ENCODE measurements at regions not wholly inside any gene's neighbourhood (a gene's known extent, or its start where the extent isn't known, plus 50 kb on each side); places are given as distances from the start of the nearest gene placed in this dataset.
"Not testable (repeated sequence)": the region's sequence is repeated elsewhere in the genome, so short reads cannot be mapped to it uniquely, and the experiment has no call there.

DNA sequence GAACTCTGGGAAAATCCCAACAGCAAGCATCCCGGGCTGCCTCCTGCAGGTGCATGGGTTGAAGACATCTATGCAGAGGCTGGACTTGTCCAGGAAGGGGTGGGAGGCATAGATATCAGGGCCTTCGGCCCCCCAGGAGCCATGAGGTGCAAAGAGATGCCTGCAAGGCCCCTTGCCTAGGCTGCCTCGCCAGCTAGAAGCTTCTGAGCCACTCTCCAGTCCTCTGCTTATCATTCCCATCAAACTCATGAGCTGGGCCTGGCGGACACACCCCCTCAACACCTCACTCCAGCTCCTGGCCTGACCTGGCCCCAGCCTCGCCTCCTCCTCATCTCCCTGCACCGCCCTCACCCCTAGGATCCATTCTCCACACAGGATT, 152.4 kb upstream of the PTPN1 start:
- no peak for TF ChIP-seq CTCF (conservative IDR thresholded peaks at IDR 0.05; ENCODE audit: low read depth, low read length)
- H3K4me3 ChIP-seq (ENCODE audit: low read length) = no peak overlapping the region
- DNase-seq (ENCODE audit: low read depth) = no peak

- DNase-seq (ENCODE audit: low read depth) = no peak
- no peak overlapping the region for H3K4me3 ChIP-seq (ENCODE audit: low read length)
- TF ChIP-seq CTCF (conservative IDR thresholded peaks at IDR 0.05; ENCODE audit: low read depth, low read length) = no peak
Measured at GRCh38 chr20:50358166-50358565, 152.0 kb upstream of the PTPN1 start.

DNA sequence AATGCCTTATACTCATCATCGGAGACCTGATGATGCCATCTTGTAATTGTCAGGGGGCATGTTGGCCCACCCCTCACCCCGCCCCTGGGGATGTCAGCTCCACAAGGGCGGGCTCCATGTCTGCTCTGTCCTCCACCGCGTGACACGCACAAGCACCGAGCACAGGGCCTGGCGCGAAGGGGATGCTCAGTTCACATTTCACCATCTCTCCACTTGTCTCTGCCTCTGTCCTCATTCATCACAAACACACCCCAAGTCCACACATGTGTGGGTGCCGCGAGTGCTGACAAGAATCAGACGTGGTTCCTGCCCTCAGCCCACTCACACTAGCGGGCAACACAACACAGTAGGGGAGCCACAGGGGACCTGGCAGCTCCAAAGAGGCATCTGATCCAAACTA, 151.2 kb upstream of the PTPN1 start:
- no peak overlapping the region for H3K4me3 ChIP-seq (ENCODE audit: low read length)
- TF ChIP-seq CTCF (conservative IDR thresholded peaks at IDR 0.05; ENCODE audit: low read depth, low read length) = no peak
- no peak for DNase-seq (ENCODE audit: low read depth)

GRCh38 chr20:50359607-50360217, 150.5 kb upstream of the PTPN1 start:
- no peak for DNase-seq (ENCODE audit: low read depth)
- no peak overlapping the region for H3K4me3 ChIP-seq (ENCODE audit: low read length)
- TF ChIP-seq CTCF (conservative IDR thresholded peaks at IDR 0.05; ENCODE audit: low read depth, low read length) = no peak

DNA sequence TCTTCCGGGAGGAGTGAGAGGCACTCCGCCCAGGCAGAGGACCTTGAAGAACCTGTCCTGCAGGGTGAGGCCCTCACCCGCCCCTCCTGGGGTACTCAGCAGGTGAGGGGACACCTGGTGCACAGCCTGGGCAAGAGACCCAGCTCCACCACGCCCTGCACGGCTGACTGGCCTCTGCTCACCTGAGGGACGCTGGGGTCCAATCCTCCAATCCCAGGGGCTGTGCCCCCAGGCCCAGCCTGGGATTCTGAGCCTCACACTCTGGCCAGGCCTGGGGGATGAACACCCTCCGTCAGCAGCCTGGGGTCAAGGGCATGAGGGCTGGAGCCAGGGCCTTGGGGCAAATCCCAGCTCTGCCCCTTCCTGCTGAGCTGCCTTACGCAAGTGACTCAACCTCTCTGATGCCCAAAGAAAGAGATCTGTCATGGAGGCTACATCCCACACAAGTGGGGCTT, 149.9 kb upstream of the PTPN1 start:
- DNase-seq (ENCODE audit: low read depth) = no peak
- no peak for TF ChIP-seq CTCF (conservative IDR thresholded peaks at IDR 0.05; ENCODE audit: low read depth, low read length)
- H3K4me3 ChIP-seq (ENCODE audit: low read length) = no peak overlapping the region

DNA sequence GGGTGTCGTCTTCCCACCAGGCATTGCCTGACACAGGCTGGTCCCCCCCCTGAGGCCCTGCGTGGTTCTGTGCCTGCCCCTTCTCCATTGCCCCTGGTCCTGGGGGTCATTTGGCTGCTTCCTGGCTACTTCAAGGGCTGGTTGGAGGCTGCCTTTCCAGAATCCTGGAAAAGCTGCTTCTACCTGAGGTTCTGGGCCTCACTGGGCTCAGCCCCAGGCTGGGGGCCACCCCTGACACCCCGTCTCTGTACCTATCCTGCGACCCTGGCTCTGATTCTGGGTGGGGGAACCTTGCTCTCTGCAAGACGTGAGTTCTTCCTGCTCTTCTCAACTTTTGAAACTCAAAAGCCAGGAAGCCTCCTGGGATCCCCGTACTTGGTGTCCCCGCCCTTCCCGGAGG, 149.3 kb upstream of the PTPN1 start:
- TF ChIP-seq CTCF (conservative IDR thresholded peaks at IDR 0.05; ENCODE audit: low read depth, low read length) = no peak
- DNase-seq (ENCODE audit: low read depth) = no peak
- no peak overlapping the region for H3K4me3 ChIP-seq (ENCODE audit: low read length)

GRCh38 chr20:50362177-50362576, 148.0 kb upstream of the PTPN1 start:
- not testable (repeated sequence) for DNase-seq (ENCODE audit: low read depth); H3K4me3 ChIP-seq (ENCODE audit: low read length)

- H3K4me3 ChIP-seq (ENCODE audit: low read length) = no peak overlapping the region
- TF ChIP-seq CTCF (conservative IDR thresholded peaks at IDR 0.05; ENCODE audit: low read depth, low read length) = no peak
- no peak for DNase-seq (ENCODE audit: low read depth)
Measured at GRCh38 chr20:50363027-50363426, 147.2 kb upstream of the PTPN1 start.
